ENCODE measurements at regions not wholly inside any gene's neighbourhood (a gene's known extent, or its start where the extent isn't known, plus 50 kb on each side); places are given as distances from the start of the nearest gene placed in this dataset.

DNA sequence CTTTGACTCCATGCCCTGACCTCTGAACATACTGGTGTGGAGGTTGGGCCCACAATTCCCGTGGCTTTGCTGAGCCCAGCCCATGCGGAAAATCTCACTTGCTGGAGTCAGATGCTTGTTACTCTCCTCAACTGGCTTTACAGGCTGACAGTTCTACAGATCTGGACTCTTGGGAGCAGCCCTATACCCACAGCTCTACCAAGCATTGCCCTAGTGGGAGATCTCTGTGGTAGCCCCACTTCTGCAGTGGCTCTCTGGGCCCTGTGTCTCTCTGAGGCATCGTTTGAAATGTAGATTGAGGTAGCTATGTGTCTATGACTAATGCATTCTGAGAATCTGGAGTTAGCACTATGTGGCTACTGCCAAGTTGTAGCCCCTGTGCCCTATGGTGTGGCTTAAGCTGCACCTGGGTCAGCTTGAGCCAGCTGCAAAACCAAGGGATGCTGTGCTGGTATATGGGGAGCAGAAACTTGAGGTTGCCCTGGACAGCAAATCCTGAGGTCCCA is 625.8 kb upstream of the ALCAM start:
- TF ChIP-seq GATA3 (IDR thresholded peaks at IDR 0.05; ENCODE audit: low read depth, low read length) (no peak), GATA2 (IDR thresholded peaks at IDR 0.05; ENCODE audit: low read depth, low read length) (no peak)

DNA sequence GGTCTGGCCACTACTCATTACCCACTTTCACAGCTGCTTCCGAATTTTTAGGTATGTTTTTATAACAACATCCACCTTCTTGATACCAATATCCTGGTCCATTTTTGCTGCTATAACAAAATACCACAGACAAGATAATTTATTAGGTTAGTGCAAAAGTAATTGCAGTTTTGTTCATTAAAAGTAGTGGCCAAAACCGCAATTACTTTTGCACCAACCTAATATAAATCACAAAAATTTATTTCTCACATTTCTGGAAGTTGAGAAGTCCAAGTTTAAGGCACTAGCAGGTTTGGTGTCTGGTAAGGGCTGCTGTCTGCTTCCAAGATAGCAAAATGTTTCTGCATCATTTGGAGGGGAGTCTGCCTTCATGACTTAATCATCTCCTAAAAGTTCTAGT is 624.7 kb upstream of the ALCAM start:
- TF ChIP-seq GATA2 (IDR thresholded peaks at IDR 0.05; ENCODE audit: low read depth, low read length): no peak
- TF ChIP-seq GATA3 (IDR thresholded peaks at IDR 0.05; ENCODE audit: low read depth, low read length): no peak

DNA sequence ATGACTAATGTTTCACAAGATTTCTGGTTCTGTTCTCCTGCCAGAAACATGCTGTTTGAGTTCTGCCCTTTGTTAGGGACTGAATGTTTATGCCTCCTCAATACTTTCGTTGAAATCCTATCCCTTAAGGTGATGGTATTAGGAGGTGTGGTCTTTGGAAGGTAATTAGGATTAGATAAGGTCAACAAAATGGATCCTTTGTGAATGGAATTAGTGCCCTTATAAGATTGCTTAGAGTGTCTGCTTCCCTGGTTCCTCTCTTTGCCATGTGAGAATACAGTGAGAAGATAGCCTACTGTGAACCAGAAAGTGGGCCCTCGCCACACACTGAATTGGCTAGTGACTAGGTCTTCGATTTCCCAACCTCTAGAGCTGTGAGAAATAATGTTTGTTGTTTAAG is 621.4 kb upstream of the ALCAM start:
- no peak for TF ChIP-seq GATA3 (IDR thresholded peaks at IDR 0.05; ENCODE audit: low read depth, low read length)
- no peak for TF ChIP-seq GATA2 (IDR thresholded peaks at IDR 0.05; ENCODE audit: low read depth, low read length)

DNA sequence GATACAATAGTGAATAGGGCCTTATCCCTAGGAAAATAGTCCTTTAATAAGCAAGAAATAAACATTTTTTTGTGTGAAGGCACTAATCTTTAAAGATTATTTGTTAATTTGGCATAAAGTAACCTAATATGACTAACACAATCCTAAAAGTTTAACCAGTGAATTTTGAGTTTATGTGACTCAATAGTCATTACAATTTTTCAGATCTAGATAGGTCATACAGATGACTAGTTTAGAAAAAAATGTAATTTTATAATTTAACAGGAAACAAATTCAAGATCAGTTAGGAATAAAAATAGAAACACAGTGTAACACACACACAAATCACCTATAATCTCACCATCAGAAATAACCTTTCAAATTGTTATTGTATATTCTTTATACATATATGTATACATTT is 620.7 kb upstream of the ALCAM start:
- TF ChIP-seq GATA2 (IDR thresholded peaks at IDR 0.05; ENCODE audit: low read depth, low read length) (no peak), GATA3 (IDR thresholded peaks at IDR 0.05; ENCODE audit: low read depth, low read length) (no peak)

DNA sequence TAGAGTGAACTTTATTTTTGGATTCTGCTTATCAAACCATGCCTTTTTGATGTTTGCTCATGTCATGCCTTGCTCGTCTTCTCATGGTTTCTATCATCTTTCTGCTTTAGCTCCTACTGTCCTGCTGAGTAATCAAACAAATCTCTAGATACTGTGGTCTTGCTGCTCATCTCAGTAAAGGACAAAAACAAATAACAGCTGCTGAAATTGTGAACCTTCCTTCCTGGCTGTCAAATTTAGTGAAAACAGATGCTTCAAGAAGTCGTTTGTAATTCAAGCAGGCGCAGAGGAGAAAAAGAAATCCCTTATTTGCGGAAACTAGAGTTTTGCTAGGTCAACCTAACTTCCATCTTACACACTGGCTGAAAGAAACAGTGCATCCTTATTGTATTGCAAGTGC is 616.1 kb upstream of the ALCAM start:
- TF ChIP-seq GATA2 (IDR thresholded peaks at IDR 0.05; ENCODE audit: low read depth, low read length): no peak; the same call in 1 of the 2 replicates
- TF ChIP-seq GATA3 (IDR thresholded peaks at IDR 0.05; ENCODE audit: low read depth, low read length): no peak

DNA sequence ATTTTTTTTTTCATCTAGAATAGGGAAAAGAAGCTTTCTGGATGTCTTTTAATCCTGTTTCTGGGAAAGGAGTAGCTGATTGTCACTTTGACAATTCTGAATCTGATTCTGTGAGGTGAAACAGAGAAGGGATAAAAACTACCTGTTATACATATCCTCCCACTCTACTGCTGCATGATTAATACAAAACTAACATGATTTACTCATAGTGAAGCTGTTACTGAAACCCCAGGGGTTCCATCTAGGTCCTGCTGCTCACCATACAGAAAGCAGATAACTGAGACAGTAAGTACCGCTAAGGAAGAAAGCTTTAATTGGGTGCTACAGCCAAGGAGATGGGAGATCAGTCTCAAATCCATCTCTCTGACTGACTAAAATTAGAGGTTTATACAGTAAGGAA is 610.9 kb upstream of the ALCAM start:
- TF ChIP-seq GATA2 (IDR thresholded peaks at IDR 0.05; ENCODE audit: low read depth, low read length) (no peak), GATA3 (IDR thresholded peaks at IDR 0.05; ENCODE audit: low read depth, low read length) (no peak)

DNA sequence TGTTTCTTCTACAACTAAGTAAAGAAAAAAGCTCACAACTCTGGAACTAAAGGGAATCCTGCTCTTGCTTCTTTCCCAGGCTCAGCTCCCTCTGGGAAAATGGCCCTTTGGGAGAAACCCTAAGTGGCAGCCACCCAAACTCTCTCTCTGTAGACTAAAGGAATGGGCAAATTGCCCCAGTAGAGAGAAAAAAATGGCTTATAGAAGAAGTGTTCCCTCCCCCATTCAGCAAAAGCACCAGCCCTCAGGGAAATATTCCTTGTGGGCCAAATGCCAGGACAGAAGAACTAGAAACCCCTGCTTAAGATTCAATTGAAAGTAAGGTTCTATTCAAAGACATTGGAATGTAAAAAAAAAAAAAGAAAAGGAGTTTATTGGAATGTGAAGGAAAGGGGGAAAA is 603.7 kb upstream of the ALCAM start:
- no peak for TF ChIP-seq GATA2 (IDR thresholded peaks at IDR 0.05; ENCODE audit: low read depth, low read length)
- no peak for TF ChIP-seq GATA3 (IDR thresholded peaks at IDR 0.05; ENCODE audit: low read depth, low read length)

DNA sequence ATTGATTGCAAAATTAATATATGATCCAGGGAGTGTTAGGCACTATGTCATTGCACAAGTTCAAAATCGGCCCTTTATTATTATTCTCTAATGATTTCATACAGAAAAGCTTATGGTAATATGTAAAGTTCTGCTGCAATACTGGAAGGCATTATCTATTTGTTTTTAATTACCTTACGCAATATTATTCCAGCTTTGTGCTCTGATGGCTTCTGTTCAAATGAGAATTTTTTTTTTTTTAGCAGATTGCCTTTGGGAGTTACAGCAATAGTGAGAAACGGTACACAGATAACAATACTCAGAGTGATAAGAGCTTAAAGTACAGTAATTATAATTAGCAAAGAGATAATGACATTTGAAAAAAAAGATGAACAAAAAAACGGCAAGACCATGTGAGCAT is 602.2 kb upstream of the ALCAM start:
- no peak for TF ChIP-seq GATA3 (IDR thresholded peaks at IDR 0.05; ENCODE audit: low read depth, low read length)
- TF ChIP-seq GATA2 (IDR thresholded peaks at IDR 0.05; ENCODE audit: low read depth, low read length): no peak

DNA sequence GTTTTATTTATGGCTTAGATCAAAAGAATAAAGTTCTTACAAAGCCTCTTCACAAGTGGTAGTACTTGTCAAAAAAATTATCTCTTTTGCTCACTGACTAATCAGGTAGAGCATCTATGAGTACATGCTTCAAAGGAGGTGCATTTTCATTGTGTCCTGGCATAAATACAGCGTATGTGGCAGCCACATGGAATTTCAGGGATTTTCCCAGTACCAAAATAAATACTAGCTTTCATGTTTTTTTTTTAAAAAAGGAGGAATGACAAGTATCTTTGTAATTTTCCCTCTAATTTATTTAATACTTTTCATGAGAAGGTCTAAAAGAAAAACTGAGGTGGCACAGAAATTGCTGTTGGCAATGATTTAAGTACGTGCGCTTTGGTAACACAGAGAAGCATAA is 597.8 kb upstream of the ALCAM start:
- no peak for TF ChIP-seq GATA2 (IDR thresholded peaks at IDR 0.05; ENCODE audit: low read depth, low read length)

DNA sequence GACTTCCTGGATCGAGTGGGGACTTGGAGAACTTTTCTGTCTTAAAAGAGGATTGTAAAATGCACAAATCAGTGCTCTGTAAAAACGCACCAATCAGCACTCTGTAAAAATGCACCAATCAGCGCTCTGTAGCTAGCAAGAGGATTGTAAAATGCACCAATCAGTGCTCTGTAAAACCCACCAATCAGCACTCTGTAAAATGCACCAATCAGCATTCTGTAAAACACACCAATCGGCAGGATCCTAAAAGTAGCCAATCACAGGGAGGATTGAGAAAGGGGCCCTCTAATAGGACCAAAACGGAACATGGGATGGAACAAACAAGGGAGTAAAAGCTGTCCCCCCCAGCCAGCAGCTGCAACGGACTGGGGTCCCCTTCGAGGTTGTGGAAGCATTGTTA is 587.4 kb upstream of the ALCAM start:
- TF ChIP-seq GATA3 (IDR thresholded peaks at IDR 0.05; ENCODE audit: low read depth, low read length) (no peak), GATA2 (IDR thresholded peaks at IDR 0.05; ENCODE audit: low read depth, low read length) (no peak)

DNA sequence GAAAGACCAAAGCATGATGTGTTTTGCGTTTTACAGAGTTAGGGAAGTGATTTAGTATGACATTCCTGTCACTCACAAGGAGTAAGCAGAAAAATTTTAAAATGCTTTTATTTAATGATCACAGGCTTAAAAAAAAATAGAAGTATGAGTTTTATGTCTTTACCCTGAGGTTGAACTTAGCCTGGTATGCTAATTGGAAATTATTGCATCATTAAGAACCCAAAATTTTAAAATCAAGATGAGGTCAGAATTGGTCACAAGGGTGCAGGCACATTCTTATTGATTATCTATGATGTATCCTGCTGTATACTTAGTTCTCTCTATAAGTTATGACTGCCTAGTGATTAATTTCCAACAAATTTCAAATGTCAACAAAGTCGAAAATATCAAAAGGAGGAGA is 585.6 kb upstream of the ALCAM start:
- TF ChIP-seq GATA2 (IDR thresholded peaks at IDR 0.05; ENCODE audit: low read depth, low read length) (no peak), GATA3 (IDR thresholded peaks at IDR 0.05; ENCODE audit: low read depth, low read length) (no peak)

DNA sequence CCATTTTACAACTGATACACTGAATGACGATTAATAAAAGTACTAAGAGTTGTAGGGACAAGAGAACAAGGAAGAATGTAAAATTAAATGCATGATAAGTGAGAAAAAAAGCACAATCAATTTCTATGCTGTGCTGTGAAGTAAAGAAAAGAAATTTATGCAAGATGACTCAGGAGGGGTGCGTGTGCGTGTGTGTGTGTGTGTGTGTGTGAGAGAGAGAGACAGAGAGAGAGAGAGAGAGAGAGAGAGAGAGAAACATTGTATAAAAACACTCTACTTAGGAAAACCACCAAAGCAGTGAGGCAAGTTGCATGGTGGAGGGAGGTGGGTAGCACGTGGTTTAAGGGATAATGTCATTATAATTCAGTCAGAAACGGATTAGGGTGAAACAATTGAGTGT is 580.8 kb upstream of the ALCAM start:
- TF ChIP-seq GATA2 (IDR thresholded peaks at IDR 0.05; ENCODE audit: low read depth, low read length) (no peak), GATA3 (IDR thresholded peaks at IDR 0.05; ENCODE audit: low read depth, low read length) (no peak)

DNA sequence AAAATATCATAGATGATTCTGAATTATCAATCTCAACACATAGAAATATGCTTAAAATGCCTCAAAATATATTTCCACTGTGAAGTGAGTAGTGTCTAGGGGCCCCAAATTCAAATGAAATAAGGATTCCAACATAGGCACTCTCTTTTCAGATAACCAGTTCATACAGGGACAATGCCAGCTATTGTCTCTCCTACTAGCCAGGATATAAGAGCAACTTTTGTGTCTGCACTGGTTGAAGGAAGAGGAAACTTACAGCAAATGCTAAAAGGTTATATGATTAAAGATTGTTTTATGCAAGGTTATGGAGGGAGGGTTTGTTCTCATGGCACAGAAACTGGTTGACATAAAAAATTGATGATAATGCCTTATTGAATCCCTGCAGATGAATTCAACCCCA is 579.4 kb upstream of the ALCAM start:
- TF ChIP-seq GATA2 (IDR thresholded peaks at IDR 0.05; ENCODE audit: low read depth, low read length): no peak
- no peak for TF ChIP-seq GATA3 (IDR thresholded peaks at IDR 0.05; ENCODE audit: low read depth, low read length)

DNA sequence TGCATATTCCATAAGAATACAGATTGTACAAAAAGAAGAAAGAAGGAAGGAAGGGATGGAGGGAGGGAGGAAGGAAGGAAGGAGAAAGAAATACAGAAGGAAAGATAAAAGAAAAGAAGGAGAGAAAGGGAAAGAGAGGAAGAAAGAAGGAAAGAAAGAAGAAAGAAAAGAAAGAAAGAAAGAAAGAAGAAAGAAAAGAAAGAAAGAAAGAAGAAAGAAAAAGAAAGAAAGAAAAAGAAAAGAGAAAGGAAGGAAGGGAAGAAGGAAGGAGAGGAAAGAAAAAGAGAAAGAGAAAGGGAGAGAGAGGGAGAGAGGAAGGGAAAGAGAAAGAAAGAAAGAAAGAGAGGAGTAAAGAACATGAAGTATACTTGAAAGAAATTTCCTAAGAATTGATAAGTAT is 577.9 kb upstream of the ALCAM start:
- TF ChIP-seq GATA2 (IDR thresholded peaks at IDR 0.05; ENCODE audit: low read depth, low read length) (no peak), GATA3 (IDR thresholded peaks at IDR 0.05; ENCODE audit: low read depth, low read length) (no peak)

DNA sequence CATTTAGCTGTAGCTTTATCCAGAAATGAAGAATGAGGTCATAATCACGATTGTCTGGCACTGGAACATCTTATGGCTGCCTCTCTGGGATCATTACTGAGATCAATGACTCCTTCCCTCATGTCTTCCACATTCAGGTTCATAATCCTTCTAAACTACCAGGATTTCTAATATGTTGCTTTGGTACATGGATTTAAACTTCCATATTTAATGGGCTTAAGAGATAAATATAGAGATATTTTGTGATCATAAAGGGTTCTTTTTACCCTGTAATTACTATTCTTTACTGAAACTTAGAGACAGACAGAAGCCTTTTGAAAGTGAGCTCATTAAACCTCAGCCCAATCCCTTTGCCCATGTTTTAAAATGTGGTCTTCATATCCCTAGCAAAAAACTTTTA is 575.4 kb upstream of the ALCAM start:
- no peak for TF ChIP-seq GATA3 (IDR thresholded peaks at IDR 0.05; ENCODE audit: low read depth, low read length)
- TF ChIP-seq GATA2 (IDR thresholded peaks at IDR 0.05; ENCODE audit: low read depth, low read length): no peak

DNA sequence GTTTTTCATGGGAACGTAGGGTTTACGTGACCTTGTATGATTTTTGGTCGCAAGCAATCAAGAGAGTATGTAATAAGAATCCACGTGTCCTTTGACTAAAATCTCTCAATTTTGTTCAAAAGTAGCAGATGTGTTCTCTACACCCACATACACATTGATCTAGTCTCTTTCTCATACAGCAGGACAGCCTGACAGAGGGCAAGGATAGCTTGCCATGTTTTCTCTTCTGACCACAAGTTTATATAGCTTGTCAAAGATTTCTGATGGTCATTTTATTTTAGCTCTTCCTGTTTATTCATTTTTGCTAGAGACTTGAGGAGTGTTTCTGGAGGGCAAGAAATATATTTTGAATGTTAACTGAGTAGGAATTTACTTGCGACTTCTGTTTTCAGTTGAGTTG is 570.2 kb upstream of the ALCAM start:
- no peak for TF ChIP-seq GATA3 (IDR thresholded peaks at IDR 0.05; ENCODE audit: low read depth, low read length)
- no peak for TF ChIP-seq GATA2 (IDR thresholded peaks at IDR 0.05; ENCODE audit: low read depth, low read length)
